ENCODE measurements at regions not wholly inside any gene's neighbourhood (a gene's known extent, or its start where the extent isn't known, plus 50 kb on each side); places are given as distances from the start of the nearest gene placed in this dataset.
"Not testable (repeated sequence)": the region's sequence is repeated elsewhere in the genome, so short reads cannot be mapped to it uniquely, and the experiment has no call there.

- not testable (repeated sequence) for TF ChIP-seq CTCF, POLR2A (IDR thresholded peaks at IDR 0.05)
Observed at GRCh38 chr11:49439901-49440300, 231.5 kb upstream of the FOLH1 start.

Measured in prostate gland (tissue), 2 donors.